Left lobe of liver (tissue), 2 donors: ENCODE measurements at regions not wholly inside any gene's neighbourhood (a gene's known extent, or its start where the extent isn't known, plus 50 kb on each side); places are given as distances from the start of the nearest gene placed in this dataset.
"Not testable (repeated sequence)": the region's sequence is repeated elsewhere in the genome, so short reads cannot be mapped to it uniquely, and the experiment has no call there.

ENCODE experiments used
- ATAC-seq: fragments of 200-7000 bp; cut with Tn5 transposase; one replicate; pipeline ENCODE4 v1.9.1; 2020; ENCODE audit warnings: mild to moderate bottlenecking, moderate library complexity
- DNase-seq: peaks from one replicate; pipeline ENCODE4 v3.0.0-alpha.2; 2020; ENCODE audit warnings: low spot score
- donor health status: DM: no; HTN: no; CAD: no; lungs with moderate emphysema.
- donor health status: DM: no; HTN: yes; CAD: no.

GRCh38 chr10:52533986-52534385 is 219.9 kb downstream of the DKK1 start:
- ATAC-seq (no peak), DNase-seq (no peak)

GRCh38 chr10:52539463-52539862 is 225.4 kb downstream of the DKK1 start:
- DNase-seq (no peak), ATAC-seq (no peak)

- ATAC-seq, result no peak
Measured at GRCh38 chr10:52540479-52540984, 226.5 kb downstream of the DKK1 start.

GRCh38 chr10:52541006-52541473 is 227.0 kb downstream of the DKK1 start:
- no peak for ATAC-seq
- no peak for DNase-seq

More at GRCh38 chr10:52540479-52540984, 226.5 kb downstream of the DKK1 start:
- no peak for DNase-seq

- no peak for DNase-seq
- ATAC-seq, result no peak
Measured at GRCh38 chr10:52542906-52543305, 228.8 kb downstream of the DKK1 start.

GRCh38 chr10:52551046-52551445 is 221.5 kb downstream of the MBL2 start:
- DNase-seq (no peak), ATAC-seq (no peak)

- DNase-seq, result no peak
- ATAC-seq, result no peak
Measured at GRCh38 chr10:52558090-52558489, 214.5 kb downstream of the MBL2 start.

GRCh38 chr10:52561322-52561721 is 211.3 kb downstream of the MBL2 start:
- DNase-seq (no peak), ATAC-seq (no peak)

GRCh38 chr10:52563360-52563759 is 209.2 kb downstream of the MBL2 start:
- DNase-seq (no peak), ATAC-seq (no peak)

GRCh38 chr10:52566471-52567246 is 205.9 kb downstream of the MBL2 start:
- ATAC-seq (peak; percentile 37), DNase-seq (no peak)

GRCh38 chr10:52567247-52567580 is 205.4 kb downstream of the MBL2 start:
- DNase-seq, result no peak
- ATAC-seq, result no peak

- DNase-seq (no peak), ATAC-seq (no peak)
Measured at GRCh38 chr10:52568309-52568708, 204.3 kb downstream of the MBL2 start.

- ATAC-seq (no peak), DNase-seq (no peak)
Measured at GRCh38 chr10:52570490-52570889, 202.1 kb downstream of the MBL2 start.

- DNase-seq, result no peak
- no peak for ATAC-seq
Measured at GRCh38 chr10:52571018-52571417, 201.6 kb downstream of the MBL2 start.

- ATAC-seq, result no peak
- no peak for DNase-seq
Measured at GRCh38 chr10:52571516-52572182, 200.9 kb downstream of the MBL2 start.

GRCh38 chr10:52573347-52573746 is 199.2 kb downstream of the MBL2 start:
- no peak for ATAC-seq
- no peak for DNase-seq

GRCh38 chr10:52574697-52575096 is 197.9 kb downstream of the MBL2 start:
- no peak for DNase-seq

GRCh38 chr10:52577047-52577446 is 195.5 kb downstream of the MBL2 start:
- ATAC-seq, result no peak
- no peak for DNase-seq

More at GRCh38 chr10:52574697-52575096, 197.9 kb downstream of the MBL2 start:
- no peak for ATAC-seq

GRCh38 chr10:52578871-52579405 is 193.6 kb downstream of the MBL2 start:
- DNase-seq (no peak), ATAC-seq (no peak)

GRCh38 chr10:52581636-52582035 is 190.9 kb downstream of the MBL2 start:
- DNase-seq, ATAC-seq: not testable (repeated sequence)

GRCh38 chr10:52583336-52583735 is 189.2 kb downstream of the MBL2 start:
- DNase-seq, result no peak
- no peak for ATAC-seq

GRCh38 chr10:52586710-52587109 is 185.9 kb downstream of the MBL2 start:
- DNase-seq, result no peak
- ATAC-seq, result no peak
